ENCODE measurements at regions not wholly inside any gene's neighbourhood (a gene's known extent, or its start where the extent isn't known, plus 50 kb on each side); places are given as distances from the start of the nearest gene placed in this dataset.
A peak's percentile ranks its signal among the peaks of the same experiment; 100 is the strongest.

GRCh38 chr5:153233933-153234332 is 256.5 kb upstream of the GRIA1 start:
- DNase-seq (ENCODE audit: low read depth): no peak
- no peak for TF ChIP-seq CTCF (IDR thresholded peaks at IDR 0.05; ENCODE audit: insufficient read depth, low read depth, low read length, missing control alignments)
- no peak overlapping the region for H3K4me3 ChIP-seq (ENCODE audit: low read depth, low read length)

GRCh38 chr5:153236319-153236718 is 254.2 kb upstream of the GRIA1 start:
- no peak for DNase-seq (ENCODE audit: low read depth)
- no peak for TF ChIP-seq CTCF (IDR thresholded peaks at IDR 0.05; ENCODE audit: insufficient read depth, low read depth, low read length, missing control alignments)
- no peak overlapping the region for H3K4me3 ChIP-seq (ENCODE audit: low read depth, low read length)

GRCh38 chr5:153237671-153238332 is 252.7 kb upstream of the GRIA1 start:
- H3K4me3 ChIP-seq (ENCODE audit: low read depth, low read length): no peak overlapping the region
- DNase-seq (ENCODE audit: low read depth): peak; percentile 5
- TF ChIP-seq CTCF (IDR thresholded peaks at IDR 0.05; ENCODE audit: insufficient read depth, low read depth, low read length, missing control alignments): no peak

- DNase-seq (ENCODE audit: low read depth): no peak
- TF ChIP-seq CTCF (IDR thresholded peaks at IDR 0.05; ENCODE audit: insufficient read depth, low read depth, low read length, missing control alignments): no peak
These were observed 233.1 kb upstream of the GRIA1 start for GRCh38 chr5:153257381-153257780.

GRCh38 chr5:153258469-153258868 is 232.0 kb upstream of the GRIA1 start:
- H3K4me3 ChIP-seq (ENCODE audit: low read depth, low read length): no peak overlapping the region
- DNase-seq (ENCODE audit: low read depth): no peak
- no peak for TF ChIP-seq CTCF (IDR thresholded peaks at IDR 0.05; ENCODE audit: insufficient read depth, low read depth, low read length, missing control alignments)

More at GRCh38 chr5:153257381-153257780, 233.1 kb upstream of the GRIA1 start:
- no peak overlapping the region for H3K4me3 ChIP-seq (ENCODE audit: low read depth, low read length)

- no peak overlapping the region for H3K4me3 ChIP-seq (ENCODE audit: low read depth, low read length)
- TF ChIP-seq CTCF (IDR thresholded peaks at IDR 0.05; ENCODE audit: insufficient read depth, low read depth, low read length, missing control alignments): no peak
- no peak for DNase-seq (ENCODE audit: low read depth)
These were observed 223.0 kb upstream of the GRIA1 start for GRCh38 chr5:153267506-153267905.

GRCh38 chr5:153275695-153276094 is 214.8 kb upstream of the GRIA1 start:
- no peak overlapping the region for H3K4me3 ChIP-seq (ENCODE audit: low read depth, low read length)
- TF ChIP-seq CTCF (IDR thresholded peaks at IDR 0.05; ENCODE audit: insufficient read depth, low read depth, low read length, missing control alignments): no peak
- DNase-seq (ENCODE audit: low read depth): no peak

All from GM12865 (cell line).